ENCODE measurements at regions not wholly inside any gene's neighbourhood (a gene's known extent, or its start where the extent isn't known, plus 50 kb on each side); places are given as distances from the start of the nearest gene placed in this dataset.

DNA sequence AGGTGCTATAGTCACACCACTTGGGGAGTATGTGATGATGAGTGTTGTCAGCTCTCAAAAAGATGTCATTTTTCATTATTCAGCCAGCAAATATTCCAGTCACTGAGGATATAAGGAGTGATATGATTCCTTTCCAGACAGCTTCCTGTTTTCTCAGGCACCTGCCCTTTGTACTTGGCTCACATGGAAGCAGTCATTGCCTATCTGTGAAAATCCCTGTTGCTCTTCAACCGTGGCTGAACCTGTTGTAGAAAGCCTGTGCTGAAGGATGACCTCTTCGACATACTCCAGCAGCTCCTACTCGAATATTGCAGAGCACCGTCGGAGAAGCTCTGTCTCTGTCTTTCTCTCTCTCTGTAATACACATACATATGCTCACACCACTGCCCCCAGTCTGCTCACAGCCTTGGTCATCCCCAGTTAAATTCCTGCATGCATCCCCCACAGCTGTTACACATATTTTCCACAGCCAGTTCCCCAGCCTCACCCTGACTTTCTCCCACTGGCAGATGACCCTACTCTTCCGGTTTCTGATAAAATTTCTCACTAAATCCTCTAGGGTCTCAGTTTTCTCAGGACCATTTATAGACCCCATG, 204.2 kb upstream of the ARGLU1 start:
- TF ChIP-seq, protein P1, sequence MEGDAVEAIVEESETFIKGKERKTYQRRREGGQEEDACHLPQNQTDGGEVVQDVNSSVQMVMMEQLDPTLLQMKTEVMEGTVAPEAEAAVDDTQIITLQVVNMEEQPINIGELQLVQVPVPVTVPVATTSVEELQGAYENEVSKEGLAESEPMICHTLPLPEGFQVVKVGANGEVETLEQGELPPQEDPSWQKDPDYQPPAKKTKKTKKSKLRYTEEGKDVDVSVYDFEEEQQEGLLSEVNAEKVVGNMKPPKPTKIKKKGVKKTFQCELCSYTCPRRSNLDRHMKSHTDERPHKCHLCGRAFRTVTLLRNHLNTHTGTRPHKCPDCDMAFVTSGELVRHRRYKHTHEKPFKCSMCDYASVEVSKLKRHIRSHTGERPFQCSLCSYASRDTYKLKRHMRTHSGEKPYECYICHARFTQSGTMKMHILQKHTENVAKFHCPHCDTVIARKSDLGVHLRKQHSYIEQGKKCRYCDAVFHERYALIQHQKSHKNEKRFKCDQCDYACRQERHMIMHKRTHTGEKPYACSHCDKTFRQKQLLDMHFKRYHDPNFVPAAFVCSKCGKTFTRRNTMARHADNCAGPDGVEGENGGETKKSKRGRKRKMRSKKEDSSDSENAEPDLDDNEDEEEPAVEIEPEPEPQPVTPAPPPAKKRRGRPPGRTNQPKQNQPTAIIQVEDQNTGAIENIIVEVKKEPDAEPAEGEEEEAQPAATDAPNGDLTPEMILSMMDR (IDR thresholded peaks at IDR 0.05; ENCODE audit: control insufficient read depth, insufficient read depth, low read depth, low read length, missing control alignments): no peak
- DNase-seq (ENCODE audit: low read depth): no peak
- no peak overlapping the region for H3K4me3 ChIP-seq (ENCODE audit: control insufficient read depth, low read depth, low read length)

DNA sequence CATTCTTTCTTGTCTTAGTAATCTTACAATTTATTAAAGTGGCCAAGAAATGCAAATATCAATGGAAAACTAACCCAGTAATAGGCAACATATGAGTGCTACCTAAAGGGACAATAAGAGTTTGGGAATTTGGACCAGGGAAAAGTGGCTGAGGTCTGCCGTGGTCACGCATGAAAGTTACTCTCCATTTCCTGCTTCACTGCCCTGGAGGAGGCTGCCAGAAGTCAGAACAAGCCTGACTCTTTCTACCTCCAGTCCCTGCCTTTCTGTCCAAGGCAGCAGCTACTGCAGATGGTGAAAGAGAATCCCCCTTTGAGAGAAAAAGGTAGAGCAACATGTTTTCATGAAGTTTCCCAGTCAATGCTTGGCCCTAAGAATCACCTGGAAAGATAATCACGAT, 201.1 kb upstream of the ARGLU1 start:
- TF ChIP-seq, protein P1 (IDR thresholded peaks at IDR 0.05; ENCODE audit: control insufficient read depth, insufficient read depth, low read depth, low read length, missing control alignments): no peak
- DNase-seq (ENCODE audit: low read depth): no peak
- H3K4me3 ChIP-seq (ENCODE audit: control insufficient read depth, low read depth, low read length): no peak overlapping the region

DNA sequence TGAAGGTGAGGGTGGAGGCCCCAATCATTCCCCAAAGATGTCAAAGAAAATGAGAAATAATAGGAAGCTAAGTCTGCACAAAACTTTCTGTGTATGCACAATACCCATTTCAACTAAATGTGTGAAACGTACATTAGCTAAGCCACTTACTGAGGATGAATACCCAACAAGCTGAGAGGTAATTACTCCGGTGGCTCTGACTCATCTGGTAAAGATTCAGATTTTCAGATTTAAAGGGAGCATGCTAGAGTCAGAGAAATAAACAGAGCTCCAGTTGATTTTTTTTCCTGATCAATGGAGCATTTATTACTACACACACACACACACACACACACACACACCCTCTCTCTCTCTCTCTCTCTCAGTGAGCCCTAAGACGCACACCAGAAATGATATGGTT, 194.8 kb upstream of the ARGLU1 start:
- no peak for DNase-seq (ENCODE audit: low read depth)
- H3K4me3 ChIP-seq (ENCODE audit: control insufficient read depth, low read depth, low read length): no peak overlapping the region
- TF ChIP-seq, protein P1 (IDR thresholded peaks at IDR 0.05; ENCODE audit: control insufficient read depth, insufficient read depth, low read depth, low read length, missing control alignments): no peak

DNA sequence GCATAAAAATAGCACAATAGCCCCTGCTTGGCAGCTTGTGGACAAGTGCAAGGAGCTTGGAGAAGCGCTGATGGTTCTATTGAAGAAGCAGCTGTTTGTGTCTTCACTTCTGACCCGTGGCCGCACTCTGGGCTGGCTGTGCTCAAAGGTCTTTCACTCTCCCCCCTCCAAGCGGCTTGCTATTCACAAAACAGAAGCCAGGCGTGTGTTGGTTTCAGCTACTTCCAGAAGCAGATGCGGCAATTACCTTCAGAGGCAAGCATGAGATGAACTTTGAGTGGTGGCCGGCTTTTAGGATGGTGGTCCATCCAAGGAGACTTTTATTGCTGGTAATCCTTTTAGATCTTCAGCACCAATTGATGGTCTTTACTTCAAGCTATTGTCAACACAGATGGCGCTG, 188.5 kb upstream of the ARGLU1 start:
- DNase-seq (ENCODE audit: low read depth): no peak
- TF ChIP-seq, protein P1 (IDR thresholded peaks at IDR 0.05; ENCODE audit: control insufficient read depth, insufficient read depth, low read depth, low read length, missing control alignments): no peak
- H3K4me3 ChIP-seq (ENCODE audit: control insufficient read depth, low read depth, low read length): no peak overlapping the region

DNA sequence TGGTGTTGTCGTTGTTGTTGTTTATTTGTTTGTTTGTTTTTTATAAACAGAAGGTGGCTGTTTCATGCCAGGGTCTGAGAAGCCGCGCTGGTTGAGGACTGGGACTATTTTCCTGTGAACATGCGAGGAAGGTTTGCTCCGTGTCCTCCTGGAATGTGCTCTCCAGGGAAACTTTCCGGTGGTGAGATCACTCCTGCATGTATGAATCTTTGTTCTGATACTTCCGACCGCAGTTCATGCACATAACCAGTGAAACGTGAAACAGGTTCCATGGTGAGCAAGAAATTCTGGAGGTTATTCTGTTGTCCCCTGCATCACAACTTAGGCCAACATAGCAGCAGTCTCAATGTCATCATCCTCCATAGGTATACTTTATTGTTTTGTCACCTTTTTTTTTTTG, 187.6 kb upstream of the ARGLU1 start:
- TF ChIP-seq, protein P1 (IDR thresholded peaks at IDR 0.05; ENCODE audit: control insufficient read depth, insufficient read depth, low read depth, low read length, missing control alignments): no peak
- no peak overlapping the region for H3K4me3 ChIP-seq (ENCODE audit: control insufficient read depth, low read depth, low read length)
- no peak for DNase-seq (ENCODE audit: low read depth)

DNA sequence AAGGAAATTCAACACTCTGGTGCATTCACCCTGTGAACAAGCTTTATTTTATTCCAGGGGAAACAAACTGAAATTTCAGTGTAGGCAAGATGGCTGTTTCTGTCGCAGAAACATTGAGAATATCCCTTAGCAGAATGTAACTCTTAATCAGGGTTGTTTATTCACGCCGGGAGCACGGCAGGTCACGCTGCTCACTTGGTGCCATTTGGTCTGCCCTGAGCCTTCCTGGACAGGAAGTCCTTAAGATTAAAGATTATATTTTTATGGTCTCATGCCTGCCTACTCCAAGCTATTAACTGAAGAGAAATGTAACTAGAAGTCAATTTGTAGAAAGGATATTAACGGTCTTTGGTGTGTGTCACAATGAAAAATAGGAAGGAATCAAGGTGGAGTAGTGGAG, 185.3 kb upstream of the ARGLU1 start:
- TF ChIP-seq, protein P1 (IDR thresholded peaks at IDR 0.05; ENCODE audit: control insufficient read depth, insufficient read depth, low read depth, low read length, missing control alignments): no peak
- H3K4me3 ChIP-seq (ENCODE audit: control insufficient read depth, low read depth, low read length): no peak overlapping the region
- DNase-seq (ENCODE audit: low read depth): no peak
